ENCODE measurements at regions not wholly inside any gene's neighbourhood (a gene's known extent, or its start where the extent isn't known, plus 50 kb on each side); places are given as distances from the start of the nearest gene placed in this dataset.

DNA sequence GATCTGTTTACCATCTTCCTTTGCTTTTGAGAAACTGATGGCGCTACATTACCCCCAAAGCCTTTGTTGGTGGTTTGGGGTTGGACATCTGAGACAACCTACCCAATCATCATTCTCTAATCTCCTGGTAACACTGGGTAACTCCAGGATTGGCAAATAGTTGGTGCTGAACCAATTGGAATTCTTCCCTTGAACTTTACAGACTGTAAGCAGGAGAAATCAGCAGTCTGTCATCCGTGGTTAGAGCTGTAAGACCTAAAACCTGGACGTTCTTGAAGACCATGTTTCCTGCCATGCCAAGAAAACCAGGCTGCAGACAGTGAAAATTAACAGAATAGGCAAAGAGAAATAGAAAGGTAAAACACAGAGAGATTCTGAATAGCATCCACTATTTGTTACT lies 398.8 kb upstream of the SALL1 start:
- H3K27ac ChIP-seq (ENCODE audit: insufficient read depth, low read length, poor library complexity, severe bottlenecking), result no peak overlapping the region
- DNase-seq, result no peak
- H3K27me3 ChIP-seq (replicated peaks; ENCODE audit: control insufficient read depth, insufficient read depth, low read length, poor library complexity, severe bottlenecking), result no peaks in the 10 kb centered on the region
- no peaks in the 10 kb centered on the region for H3K4me1 ChIP-seq (ENCODE audit: control insufficient read depth, insufficient read depth, low read length, poor library complexity, severe bottlenecking)
- no peaks in the 10 kb centered on the region for H3K36me3 ChIP-seq (ENCODE audit: control insufficient read depth, insufficient read depth, low read length)
- H3K4me3 ChIP-seq (ENCODE audit: insufficient read depth, low read depth, low read length, poor library complexity, severe bottlenecking), result no peak overlapping the region
- no peaks in the 10 kb centered on the region for H3K9me3 ChIP-seq (ENCODE audit: control insufficient read depth, low read length)

DNA sequence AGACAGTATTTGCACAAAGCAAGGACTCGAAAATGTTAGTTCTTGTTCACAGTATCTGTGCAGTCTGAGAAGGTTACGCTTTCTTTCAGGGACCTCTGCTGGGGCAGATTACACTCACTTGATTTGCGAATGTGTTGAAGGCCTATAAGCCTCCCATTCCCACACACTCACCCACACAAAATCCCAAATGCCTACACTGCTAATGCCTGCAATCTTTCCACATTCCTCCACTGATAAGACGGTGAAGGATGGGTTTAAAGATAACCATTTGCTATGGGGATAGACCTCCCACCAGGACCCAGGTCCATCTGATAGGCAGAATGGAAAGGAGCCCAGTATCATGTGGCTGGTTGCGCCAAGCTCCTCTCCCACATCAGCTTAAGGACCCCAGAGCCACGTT lies 394.9 kb upstream of the SALL1 start:
- Histone ChIP-seq H3K27me3 (replicated peaks; ENCODE audit: control insufficient read depth, insufficient read depth, low read length, poor library complexity, severe bottlenecking) (no peaks in the 10 kb centered on the region), H3K4me1 (ENCODE audit: control insufficient read depth, insufficient read depth, low read length, poor library complexity, severe bottlenecking) (no peaks in the 10 kb centered on the region), H3K27ac (ENCODE audit: insufficient read depth, low read length, poor library complexity, severe bottlenecking) (no peak overlapping the region), H3K36me3 (ENCODE audit: control insufficient read depth, insufficient read depth, low read length) (no peaks in the 10 kb centered on the region), H3K9me3 (ENCODE audit: control insufficient read depth, low read length) (no peaks in the 10 kb centered on the region), H3K4me3 (ENCODE audit: insufficient read depth, low read depth, low read length, poor library complexity, severe bottlenecking) (no peak overlapping the region)
- no peak for DNase-seq

DNA sequence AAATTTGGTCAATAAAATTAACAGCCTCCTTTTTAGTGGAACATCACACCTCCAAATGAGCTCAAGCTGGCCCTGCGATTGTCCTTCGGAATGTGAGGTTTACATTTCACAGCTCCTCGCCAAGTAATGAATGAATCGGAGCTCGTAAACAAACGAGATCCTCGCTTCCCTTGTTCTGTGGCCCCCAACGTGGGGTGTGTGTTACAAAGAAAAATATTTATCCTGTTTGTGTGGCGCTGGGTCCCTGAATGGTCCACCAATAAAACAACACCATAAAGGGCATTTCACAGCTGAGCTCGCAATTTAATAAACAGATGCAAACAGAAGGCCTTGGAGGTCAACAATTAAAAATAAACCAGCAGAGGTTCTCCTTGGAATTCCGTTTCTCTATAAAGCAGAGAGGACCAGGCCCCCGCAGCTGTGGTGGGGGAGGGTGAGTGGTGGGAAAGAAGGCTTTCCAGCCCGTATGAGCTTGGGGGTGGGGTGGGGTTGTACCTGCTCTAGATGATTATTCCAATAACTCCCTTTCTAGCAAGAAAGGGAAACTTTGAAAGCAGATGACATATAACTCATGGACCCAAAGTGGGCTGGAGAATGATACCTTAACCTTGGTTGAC lies 393.9 kb upstream of the SALL1 start:
- Histone ChIP-seq H3K4me1 (ENCODE audit: control insufficient read depth, insufficient read depth, low read length, poor library complexity, severe bottlenecking) (no peaks in the 10 kb centered on the region), H3K27ac (ENCODE audit: insufficient read depth, low read length, poor library complexity, severe bottlenecking) (no peak overlapping the region), H3K4me3 (ENCODE audit: insufficient read depth, low read depth, low read length, poor library complexity, severe bottlenecking) (no peak overlapping the region), H3K9me3 (ENCODE audit: control insufficient read depth, low read length) (no peaks in the 10 kb centered on the region), H3K36me3 (ENCODE audit: control insufficient read depth, insufficient read depth, low read length) (no peaks in the 10 kb centered on the region), H3K27me3 (replicated peaks; ENCODE audit: control insufficient read depth, insufficient read depth, low read length, poor library complexity, severe bottlenecking) (no peaks in the 10 kb centered on the region)
- DNase-seq, result no peak

DNA sequence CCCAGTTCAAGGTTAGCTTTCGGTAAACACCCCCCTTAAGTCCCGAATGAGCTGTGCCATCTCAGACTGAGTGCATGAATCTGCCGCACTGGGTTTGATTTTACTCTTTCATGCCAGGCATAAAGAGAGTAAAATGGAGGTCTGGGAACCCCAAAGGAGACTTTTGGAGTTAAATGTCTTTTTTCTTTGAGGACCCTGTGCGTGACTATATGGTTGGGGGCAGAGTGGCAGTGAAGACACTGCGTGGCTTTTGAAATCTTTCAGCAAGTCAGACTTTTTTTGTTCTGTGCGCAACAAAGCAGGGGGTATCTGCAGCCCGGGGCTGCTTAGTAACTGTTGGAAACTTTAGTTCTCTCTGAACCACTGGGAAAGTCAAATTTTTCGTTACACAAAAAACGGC lies 392.9 kb upstream of the SALL1 start:
- Histone ChIP-seq H3K9me3 (ENCODE audit: control insufficient read depth, low read length) (no peaks in the 10 kb centered on the region), H3K4me1 (ENCODE audit: control insufficient read depth, insufficient read depth, low read length, poor library complexity, severe bottlenecking) (no peaks in the 10 kb centered on the region), H3K27ac (ENCODE audit: insufficient read depth, low read length, poor library complexity, severe bottlenecking) (no peak overlapping the region), H3K4me3 (ENCODE audit: insufficient read depth, low read depth, low read length, poor library complexity, severe bottlenecking) (no peak overlapping the region), H3K36me3 (ENCODE audit: control insufficient read depth, insufficient read depth, low read length) (no peaks in the 10 kb centered on the region), H3K27me3 (replicated peaks; ENCODE audit: control insufficient read depth, insufficient read depth, low read length, poor library complexity, severe bottlenecking) (no peaks in the 10 kb centered on the region)
- DNase-seq, result no peak

DNA sequence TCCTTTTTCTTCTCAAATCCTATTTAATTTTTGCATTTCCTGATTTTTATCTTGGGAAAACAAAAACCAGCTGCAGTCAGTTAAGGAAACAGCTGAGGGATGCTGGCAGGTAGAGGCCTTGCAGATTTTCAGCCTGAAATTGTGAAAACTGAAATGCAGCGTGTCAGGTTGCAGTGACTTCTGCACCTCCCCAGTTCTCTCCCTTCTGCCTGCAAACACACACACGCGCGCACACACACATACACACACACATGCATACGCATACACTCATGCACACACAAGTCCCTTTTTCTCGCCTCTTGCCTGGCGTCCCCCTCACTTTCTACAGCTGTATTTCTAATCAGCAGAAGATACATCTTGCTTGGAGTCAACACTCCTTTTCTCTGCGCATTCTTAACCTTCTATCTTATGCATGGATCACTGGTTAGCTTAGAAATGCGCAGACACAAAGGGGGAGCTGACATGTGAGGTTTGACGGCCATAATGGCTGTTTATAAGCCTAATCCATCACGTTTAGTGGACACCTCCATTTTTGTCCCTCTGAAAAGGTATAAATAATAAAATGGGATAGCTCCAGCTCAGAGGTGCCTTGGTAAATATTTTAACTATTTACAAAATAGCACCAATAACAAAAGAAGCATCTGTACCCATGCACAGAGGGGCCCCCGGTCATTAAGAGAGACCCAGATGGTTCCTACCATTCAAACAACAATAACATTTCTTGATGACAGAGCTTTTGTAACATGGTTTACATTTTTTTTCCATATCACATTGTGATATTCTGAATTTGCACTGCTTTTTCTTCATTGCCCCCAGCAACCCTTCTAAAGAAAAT lies 392.1 kb upstream of the SALL1 start:
- Histone ChIP-seq H3K4me1 (ENCODE audit: control insufficient read depth, insufficient read depth, low read length, poor library complexity, severe bottlenecking) (no peaks in the 10 kb centered on the region), H3K27ac (ENCODE audit: insufficient read depth, low read length, poor library complexity, severe bottlenecking) (no peak overlapping the region), H3K9me3 (ENCODE audit: control insufficient read depth, low read length) (no peaks in the 10 kb centered on the region), H3K27me3 (replicated peaks; ENCODE audit: control insufficient read depth, insufficient read depth, low read length, poor library complexity, severe bottlenecking) (no peaks in the 10 kb centered on the region), H3K4me3 (ENCODE audit: insufficient read depth, low read depth, low read length, poor library complexity, severe bottlenecking) (no peak overlapping the region), H3K36me3 (ENCODE audit: control insufficient read depth, insufficient read depth, low read length) (no peaks in the 10 kb centered on the region)
- DNase-seq, result no peak

DNA sequence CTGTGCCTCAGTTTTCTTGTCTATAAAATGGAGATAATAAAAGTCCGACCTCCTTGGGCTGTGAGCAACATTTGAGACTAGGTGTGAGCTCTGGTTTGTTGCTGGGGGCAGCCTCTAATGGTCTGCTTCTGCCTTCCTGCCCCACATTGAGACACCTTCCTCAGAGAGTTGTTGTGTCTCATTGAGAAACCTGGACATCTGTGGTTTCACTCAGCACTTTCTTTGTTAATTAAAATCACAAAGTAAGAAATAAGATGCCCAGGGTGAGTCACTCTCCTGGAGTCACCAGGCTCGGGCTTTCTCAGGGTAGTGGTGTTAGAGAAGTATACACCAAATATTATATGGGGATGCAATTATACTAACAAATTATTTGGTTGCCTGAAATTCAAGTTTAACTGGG lies 389.2 kb upstream of the SALL1 start:
- H3K4me3 ChIP-seq (ENCODE audit: insufficient read depth, low read depth, low read length, poor library complexity, severe bottlenecking), result no peak overlapping the region
- no peak for DNase-seq
- no peaks in the 10 kb centered on the region for H3K36me3 ChIP-seq (ENCODE audit: control insufficient read depth, insufficient read depth, low read length)
- H3K27ac ChIP-seq (ENCODE audit: insufficient read depth, low read length, poor library complexity, severe bottlenecking), result no peak overlapping the region
- no peaks in the 10 kb centered on the region for H3K4me1 ChIP-seq (ENCODE audit: control insufficient read depth, insufficient read depth, low read length, poor library complexity, severe bottlenecking)
- H3K27me3 ChIP-seq (replicated peaks; ENCODE audit: control insufficient read depth, insufficient read depth, low read length, poor library complexity, severe bottlenecking), result no peaks in the 10 kb centered on the region
- no peaks in the 10 kb centered on the region for H3K9me3 ChIP-seq (ENCODE audit: control insufficient read depth, low read length)

DNA sequence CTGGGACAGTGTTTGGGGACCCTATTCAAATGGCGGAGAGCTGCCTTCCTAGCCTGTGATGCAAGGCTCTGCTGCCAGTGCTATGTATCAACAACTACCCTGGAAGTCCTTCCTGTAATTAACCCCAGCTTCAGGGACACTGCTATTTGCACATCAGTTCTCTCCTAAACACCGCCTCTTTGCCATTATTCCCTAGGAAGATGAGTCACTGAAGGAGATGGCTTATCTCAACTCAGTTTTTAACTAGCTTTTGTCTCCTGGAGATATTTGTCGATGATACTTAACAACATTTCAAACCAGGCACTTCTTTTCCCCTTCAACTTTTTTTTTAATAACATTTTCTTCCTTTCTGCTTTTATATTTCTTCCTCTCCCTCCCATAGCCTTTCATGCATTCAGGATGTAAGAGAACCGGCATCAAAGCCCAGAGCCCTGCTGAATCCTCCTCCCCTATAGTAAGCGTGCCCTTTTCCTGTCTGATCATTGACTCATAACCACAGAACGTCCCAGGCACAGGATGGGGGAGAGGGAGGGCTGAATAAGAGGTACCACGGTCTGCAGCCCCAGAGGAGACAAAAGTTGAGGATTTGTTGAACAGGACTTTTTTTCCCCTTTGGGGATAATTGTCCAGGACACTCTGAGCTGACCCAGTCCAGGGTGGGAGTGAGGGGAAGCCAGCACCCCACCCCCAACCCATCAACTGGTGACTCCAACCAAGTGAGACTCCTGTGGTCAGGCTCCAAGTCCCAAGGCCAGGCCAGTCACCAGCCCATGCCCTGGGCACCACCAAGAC lies 387.8 kb upstream of the SALL1 start:
- no peak overlapping the region for H3K4me3 ChIP-seq (ENCODE audit: insufficient read depth, low read depth, low read length, poor library complexity, severe bottlenecking)
- H3K36me3 ChIP-seq (ENCODE audit: control insufficient read depth, insufficient read depth, low read length), result no peaks in the 10 kb centered on the region
- no peaks in the 10 kb centered on the region for H3K27me3 ChIP-seq (replicated peaks; ENCODE audit: control insufficient read depth, insufficient read depth, low read length, poor library complexity, severe bottlenecking)
- no peaks in the 10 kb centered on the region for H3K4me1 ChIP-seq (ENCODE audit: control insufficient read depth, insufficient read depth, low read length, poor library complexity, severe bottlenecking)
- no peaks in the 10 kb centered on the region for H3K9me3 ChIP-seq (ENCODE audit: control insufficient read depth, low read length)
- no peak overlapping the region for H3K27ac ChIP-seq (ENCODE audit: insufficient read depth, low read length, poor library complexity, severe bottlenecking)
- DNase-seq, result no peak

DNA sequence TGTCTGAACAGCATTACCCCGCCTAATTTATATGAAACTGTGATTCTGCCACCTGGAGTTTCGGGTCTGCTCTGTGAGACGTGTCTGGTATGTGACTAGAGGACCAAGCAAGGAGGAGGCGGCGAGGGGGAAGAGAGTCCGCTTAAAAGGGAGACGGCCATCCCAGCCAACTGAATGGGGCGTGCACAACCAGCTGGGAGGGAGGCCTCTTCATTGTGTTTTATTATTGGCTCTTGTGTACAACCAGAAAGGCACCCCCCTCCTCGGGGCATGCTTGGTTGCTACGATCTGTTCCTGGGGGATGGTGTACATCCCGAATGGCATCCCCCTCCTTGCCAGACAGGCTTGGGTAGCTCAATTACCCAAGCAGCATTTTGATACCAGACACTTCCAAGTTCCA lies 384.5 kb upstream of the SALL1 start:
- Histone ChIP-seq H3K9me3 (ENCODE audit: control insufficient read depth, low read length) (no peaks in the 10 kb centered on the region), H3K4me1 (ENCODE audit: control insufficient read depth, insufficient read depth, low read length, poor library complexity, severe bottlenecking) (no peaks in the 10 kb centered on the region), H3K27ac (ENCODE audit: insufficient read depth, low read length, poor library complexity, severe bottlenecking) (no peak overlapping the region), H3K36me3 (ENCODE audit: control insufficient read depth, insufficient read depth, low read length) (no peaks in the 10 kb centered on the region), H3K4me3 (ENCODE audit: insufficient read depth, low read depth, low read length, poor library complexity, severe bottlenecking) (no peak overlapping the region), H3K27me3 (replicated peaks; ENCODE audit: control insufficient read depth, insufficient read depth, low read length, poor library complexity, severe bottlenecking) (no peaks in the 10 kb centered on the region)
- no peak for DNase-seq

DNA sequence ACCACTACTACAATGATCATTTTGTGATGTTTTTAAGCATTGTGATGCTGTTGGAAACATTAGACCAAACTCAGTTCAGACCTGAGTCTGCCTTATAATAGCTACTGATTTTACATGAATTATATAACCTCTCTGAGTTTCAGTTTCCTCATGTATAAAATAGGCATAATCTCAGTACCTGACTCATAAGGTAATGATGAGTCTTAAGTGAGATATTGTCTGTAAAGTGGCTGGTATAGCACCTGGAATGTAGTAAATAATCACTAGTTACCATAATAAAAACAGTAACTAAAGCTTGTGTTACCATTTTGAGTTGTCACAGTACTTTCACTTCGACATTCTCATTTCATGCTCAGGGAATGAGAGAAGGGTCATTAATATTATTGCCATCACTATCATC lies 381.5 kb upstream of the SALL1 start:
- no peak overlapping the region for H3K27ac ChIP-seq (ENCODE audit: insufficient read depth, low read length, poor library complexity, severe bottlenecking)
- H3K9me3 ChIP-seq (ENCODE audit: control insufficient read depth, low read length), result no peaks in the 10 kb centered on the region
- H3K4me1 ChIP-seq (ENCODE audit: control insufficient read depth, insufficient read depth, low read length, poor library complexity, severe bottlenecking), result no peaks in the 10 kb centered on the region
- H3K4me3 ChIP-seq (ENCODE audit: insufficient read depth, low read depth, low read length, poor library complexity, severe bottlenecking), result no peak overlapping the region
- H3K36me3 ChIP-seq (ENCODE audit: control insufficient read depth, insufficient read depth, low read length), result no peaks in the 10 kb centered on the region
- no peaks in the 10 kb centered on the region for H3K27me3 ChIP-seq (replicated peaks; ENCODE audit: control insufficient read depth, insufficient read depth, low read length, poor library complexity, severe bottlenecking)
- DNase-seq, result no peak

DNA sequence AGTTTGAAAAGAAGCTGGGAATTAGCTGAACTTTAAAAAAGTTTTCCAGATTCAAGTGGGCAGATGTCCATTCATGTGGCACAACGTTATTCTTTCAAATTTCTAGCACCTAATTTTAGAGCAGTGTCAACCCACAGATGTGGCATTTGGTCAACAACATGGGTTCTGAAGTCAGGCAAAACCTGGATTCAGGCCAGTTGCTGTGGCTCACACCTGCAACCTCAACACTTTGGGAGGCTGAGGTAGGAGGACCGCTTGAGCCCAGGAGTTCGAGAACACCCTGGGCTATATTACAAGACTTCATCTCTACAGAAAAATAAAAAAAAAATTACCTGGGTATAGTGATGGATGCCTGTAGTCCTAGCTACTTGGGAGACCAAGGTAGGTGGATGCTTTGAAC lies 380.2 kb upstream of the SALL1 start:
- no peak for DNase-seq
- Histone ChIP-seq H3K9me3 (ENCODE audit: control insufficient read depth, low read length) (no peaks in the 10 kb centered on the region), H3K27ac (ENCODE audit: insufficient read depth, low read length, poor library complexity, severe bottlenecking) (no peak overlapping the region), H3K4me1 (ENCODE audit: control insufficient read depth, insufficient read depth, low read length, poor library complexity, severe bottlenecking) (no peaks in the 10 kb centered on the region), H3K36me3 (ENCODE audit: control insufficient read depth, insufficient read depth, low read length) (no peaks in the 10 kb centered on the region), H3K4me3 (ENCODE audit: insufficient read depth, low read depth, low read length, poor library complexity, severe bottlenecking) (no peak overlapping the region), H3K27me3 (replicated peaks; ENCODE audit: control insufficient read depth, insufficient read depth, low read length, poor library complexity, severe bottlenecking) (no peaks in the 10 kb centered on the region)

All from effector memory CD4-positive, alpha-beta T cell (primary cell).